ENCODE measurements at regions not wholly inside any gene's neighbourhood (a gene's known extent, or its start where the extent isn't known, plus 50 kb on each side); places are given as distances from the start of the nearest gene placed in this dataset.

DNA sequence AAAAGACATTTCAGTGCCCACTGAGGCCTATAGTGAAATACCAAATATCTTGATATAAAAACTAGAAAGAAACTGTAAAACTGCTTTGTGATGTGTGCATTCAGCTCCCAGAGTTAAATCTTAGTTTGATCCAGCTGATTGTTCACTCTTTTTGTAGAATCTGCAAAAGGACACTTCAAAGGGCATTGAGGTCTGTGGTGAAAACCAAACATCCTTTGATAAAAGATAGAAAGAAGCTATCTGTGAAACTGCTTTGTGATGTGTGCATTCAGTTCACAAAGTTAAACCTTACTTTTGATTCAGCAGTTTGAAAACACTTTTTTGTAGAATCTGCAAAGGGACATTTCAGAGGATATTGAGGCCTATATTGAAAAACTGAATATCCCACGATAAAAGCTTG lies 290.7 kb upstream of the ALG10B start:
- TF ChIP-seq, protein P1, sequence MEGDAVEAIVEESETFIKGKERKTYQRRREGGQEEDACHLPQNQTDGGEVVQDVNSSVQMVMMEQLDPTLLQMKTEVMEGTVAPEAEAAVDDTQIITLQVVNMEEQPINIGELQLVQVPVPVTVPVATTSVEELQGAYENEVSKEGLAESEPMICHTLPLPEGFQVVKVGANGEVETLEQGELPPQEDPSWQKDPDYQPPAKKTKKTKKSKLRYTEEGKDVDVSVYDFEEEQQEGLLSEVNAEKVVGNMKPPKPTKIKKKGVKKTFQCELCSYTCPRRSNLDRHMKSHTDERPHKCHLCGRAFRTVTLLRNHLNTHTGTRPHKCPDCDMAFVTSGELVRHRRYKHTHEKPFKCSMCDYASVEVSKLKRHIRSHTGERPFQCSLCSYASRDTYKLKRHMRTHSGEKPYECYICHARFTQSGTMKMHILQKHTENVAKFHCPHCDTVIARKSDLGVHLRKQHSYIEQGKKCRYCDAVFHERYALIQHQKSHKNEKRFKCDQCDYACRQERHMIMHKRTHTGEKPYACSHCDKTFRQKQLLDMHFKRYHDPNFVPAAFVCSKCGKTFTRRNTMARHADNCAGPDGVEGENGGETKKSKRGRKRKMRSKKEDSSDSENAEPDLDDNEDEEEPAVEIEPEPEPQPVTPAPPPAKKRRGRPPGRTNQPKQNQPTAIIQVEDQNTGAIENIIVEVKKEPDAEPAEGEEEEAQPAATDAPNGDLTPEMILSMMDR (IDR thresholded peaks at IDR 0.05 in 8 of 11, conservative IDR thresholded peaks at IDR 0.05 in 3 of 11): no peak
- TF ChIP-seq POLR2AphosphoS5 (IDR thresholded peaks at IDR 0.05): no peak

Measured in spleen (tissue), 7 donors.